ENCODE measurements at regions not wholly inside any gene's neighbourhood (a gene's known extent, or its start where the extent isn't known, plus 50 kb on each side); places are given as distances from the start of the nearest gene placed in this dataset.
"Not testable (repeated sequence)": the region's sequence is repeated elsewhere in the genome, so short reads cannot be mapped to it uniquely, and the experiment has no call there.

DNA sequence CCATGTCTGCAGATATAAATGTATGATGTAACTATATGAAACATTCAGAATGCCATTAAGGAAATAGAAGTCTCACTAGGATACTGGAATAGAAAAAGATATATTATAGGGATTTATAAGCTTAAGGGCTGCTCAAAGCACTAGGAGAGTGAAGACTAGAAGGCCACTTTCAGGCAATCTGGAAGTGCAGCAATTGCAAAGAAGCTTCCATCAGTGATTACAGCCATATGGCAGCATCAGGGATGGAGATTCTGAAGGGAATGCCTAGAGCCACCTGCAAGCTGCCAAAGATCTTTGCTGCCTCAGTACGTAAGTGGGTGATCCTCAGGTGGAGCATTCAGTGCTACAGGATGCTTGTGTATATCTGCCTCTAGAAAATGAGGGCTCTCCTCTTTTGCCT is 796.2 kb upstream of the EPHA7 start:
- DNase-seq = no peak

DNA sequence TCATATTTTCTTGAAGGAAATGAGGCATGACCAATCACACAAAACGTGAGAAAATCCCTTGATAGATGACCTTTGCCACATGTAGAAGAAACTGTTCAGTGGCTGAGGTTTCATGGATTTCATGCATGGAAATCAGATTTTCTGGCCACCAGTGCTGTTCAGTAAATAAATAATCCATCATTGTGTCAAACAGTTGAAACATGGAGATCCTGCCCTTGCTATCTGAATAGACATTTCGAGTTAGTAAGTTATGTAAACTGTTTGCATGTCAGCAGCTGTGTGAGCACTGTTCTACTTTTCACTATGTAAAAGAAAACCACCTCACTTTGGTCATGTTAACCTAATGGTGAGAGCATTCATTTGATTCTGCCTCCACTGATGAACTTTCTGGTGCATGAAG is 793.9 kb upstream of the EPHA7 start:
- DNase-seq = peak; percentile 26

DNA sequence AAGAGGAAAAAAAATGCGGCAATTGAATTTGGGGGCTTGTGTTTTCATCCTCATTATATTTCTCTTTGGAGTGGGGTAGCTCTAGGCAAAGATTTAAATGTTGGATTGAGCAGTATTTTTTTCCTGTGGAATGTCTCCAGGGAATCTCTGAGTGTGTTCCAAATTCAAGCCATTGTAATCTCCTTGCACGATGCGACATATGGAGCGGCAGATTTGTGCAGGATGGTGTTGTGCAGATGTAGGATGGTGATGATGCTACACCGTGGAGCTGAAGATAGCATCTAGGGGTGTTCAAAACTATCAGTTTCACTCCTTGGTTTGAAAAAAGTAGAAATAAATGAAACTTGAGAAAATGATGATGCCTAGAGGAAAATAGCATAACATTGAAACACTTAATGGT is 777.5 kb upstream of the EPHA7 start:
- no peak for DNase-seq

- DNase-seq = no peak
These were observed 770.7 kb upstream of the EPHA7 start for GRCh38 chr6:94190030-94190429.

DNA sequence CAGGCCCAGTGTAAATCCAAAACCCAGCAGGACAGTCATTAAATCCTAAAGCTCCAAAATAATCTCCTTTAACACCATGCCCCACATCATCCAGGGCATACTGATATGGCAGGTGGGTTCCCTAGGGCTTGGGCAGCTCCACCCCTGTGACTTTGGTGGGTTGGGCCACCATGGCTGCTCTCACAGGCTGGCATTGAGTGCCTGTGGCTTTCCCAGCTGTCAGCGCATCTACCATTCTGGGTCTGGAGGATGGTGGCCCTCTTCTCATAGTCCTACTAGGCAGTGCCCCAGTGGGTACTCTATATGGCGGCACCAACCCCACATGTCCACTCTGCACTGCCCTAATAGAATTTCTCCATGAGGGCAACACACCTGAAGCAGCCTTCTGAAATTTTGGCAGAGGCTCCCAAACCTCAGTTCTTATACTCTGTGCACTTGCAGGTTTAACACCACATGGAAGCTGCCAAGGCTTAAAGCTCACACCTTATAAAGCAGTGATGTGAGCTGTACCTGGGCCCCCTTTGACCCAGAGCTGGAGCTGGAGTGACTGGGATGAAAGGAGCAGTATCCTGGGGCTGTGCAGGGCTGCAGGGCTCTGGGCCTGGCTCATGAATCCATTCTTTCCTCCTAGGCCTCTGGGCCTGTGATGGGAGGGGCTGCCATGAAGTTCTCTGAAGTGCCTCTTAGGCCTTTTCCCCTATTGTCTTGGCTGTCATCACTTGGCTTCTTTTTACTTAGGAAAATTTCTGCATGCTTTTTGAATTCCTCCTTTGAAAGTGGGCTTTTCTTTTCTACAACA is 765.5 kb upstream of the EPHA7 start:
- no peak for DNase-seq

GRCh38 chr6:94177429-94177828 is 758.1 kb upstream of the EPHA7 start:
- no peak for DNase-seq

GRCh38 chr6:94175465-94175864 is 756.1 kb upstream of the EPHA7 start:
- DNase-seq = no peak

GRCh38 chr6:94163877-94164276 is 744.5 kb upstream of the EPHA7 start:
- DNase-seq = no peak

GRCh38 chr6:94150886-94151285 is 731.5 kb upstream of the EPHA7 start:
- DNase-seq = no peak

DNA sequence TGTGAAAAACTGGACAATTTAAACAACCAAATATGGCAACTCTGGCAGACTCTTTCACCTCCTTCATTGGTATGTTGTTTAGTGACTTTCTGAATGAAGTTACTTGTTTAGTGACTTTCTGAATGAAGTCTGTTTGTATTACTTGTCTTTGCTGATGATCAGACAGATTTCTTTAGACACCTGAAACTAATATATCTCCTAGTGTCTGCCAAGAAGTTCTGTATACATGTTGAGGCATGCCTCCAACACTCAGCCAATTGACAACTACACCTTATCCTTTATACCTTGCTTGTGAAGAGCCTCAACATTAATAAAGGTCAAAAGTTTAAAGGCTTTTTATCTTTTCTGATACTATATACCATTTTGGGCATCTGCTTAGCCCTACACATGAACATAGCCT is 725.4 kb upstream of the EPHA7 start:
- DNase-seq = no peak

GRCh38 chr6:94137178-94137577 is 717.8 kb upstream of the EPHA7 start:
- DNase-seq = not testable (repeated sequence)

DNA sequence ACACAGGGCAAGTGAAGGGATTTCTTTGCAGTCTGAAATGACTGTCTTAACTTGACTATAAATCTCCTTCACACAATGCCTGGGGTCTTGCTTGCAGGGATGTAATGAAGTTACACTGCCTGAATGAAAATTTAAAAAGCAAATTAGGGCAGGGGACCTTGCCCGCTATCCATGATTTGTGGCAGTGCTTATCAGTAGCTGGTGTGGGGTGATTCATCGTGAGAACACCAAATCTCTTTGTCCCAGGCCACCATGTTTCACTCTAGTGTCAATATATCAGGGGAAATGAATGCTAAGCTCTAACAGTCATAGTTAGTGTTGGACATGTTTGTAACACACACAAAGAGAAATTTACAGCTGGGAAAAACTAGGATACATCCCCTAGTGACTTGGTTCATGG is 713.7 kb upstream of the EPHA7 start:
- no peak for DNase-seq

- DNase-seq = no peak
These were observed 711.9 kb upstream of the EPHA7 start for GRCh38 chr6:94131271-94131670.

- DNase-seq = peak; percentile 59
These were observed 711.1 kb upstream of the EPHA7 start for GRCh38 chr6:94130478-94130877.

GRCh38 chr6:94129926-94130325 is 710.6 kb upstream of the EPHA7 start:
- DNase-seq = peak; percentile 6

DNA sequence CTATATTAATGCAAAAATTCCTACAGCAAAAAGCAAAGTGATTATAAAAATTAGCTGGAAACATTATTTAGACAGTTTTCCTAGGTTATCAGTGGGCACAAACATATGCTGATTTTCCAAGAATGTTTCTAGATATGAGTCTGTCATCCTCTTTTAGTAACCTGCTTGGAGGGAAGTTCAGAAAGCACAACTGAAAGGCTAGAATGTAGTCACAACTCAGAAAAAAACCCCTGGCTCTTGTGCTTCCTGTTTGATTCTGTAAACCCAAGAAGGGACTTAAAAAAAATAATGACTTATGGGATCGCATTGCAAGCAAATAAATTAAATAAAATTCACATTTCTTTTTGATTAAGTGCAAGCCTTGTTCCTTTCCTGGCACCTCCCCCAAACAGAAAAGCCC is 708.4 kb upstream of the EPHA7 start:
- no peak for DNase-seq

GRCh38 chr6:94124333-94124732 is 705.0 kb upstream of the EPHA7 start:
- no peak for DNase-seq

DNA sequence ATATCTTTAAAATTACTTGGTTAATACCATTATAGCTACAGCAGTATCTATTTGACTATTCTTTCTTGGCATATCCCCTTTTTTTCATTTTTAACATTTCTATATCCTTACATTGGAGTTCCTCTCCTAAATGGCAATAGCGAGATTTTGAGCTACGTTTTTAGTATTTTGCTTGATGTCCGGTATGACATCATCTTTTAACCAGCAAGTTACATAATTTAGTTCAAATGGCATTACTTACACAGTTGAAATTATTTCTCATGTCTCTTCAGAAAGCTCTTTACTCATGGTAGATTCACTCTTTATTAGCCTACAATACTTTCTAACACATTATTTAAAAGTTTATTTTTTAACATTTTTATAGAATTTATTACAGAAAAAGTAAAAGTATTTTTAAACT is 701.7 kb upstream of the EPHA7 start:
- DNase-seq = no peak

GRCh38 chr6:94099072-94099471 is 679.7 kb upstream of the EPHA7 start:
- DNase-seq = no peak

DNA sequence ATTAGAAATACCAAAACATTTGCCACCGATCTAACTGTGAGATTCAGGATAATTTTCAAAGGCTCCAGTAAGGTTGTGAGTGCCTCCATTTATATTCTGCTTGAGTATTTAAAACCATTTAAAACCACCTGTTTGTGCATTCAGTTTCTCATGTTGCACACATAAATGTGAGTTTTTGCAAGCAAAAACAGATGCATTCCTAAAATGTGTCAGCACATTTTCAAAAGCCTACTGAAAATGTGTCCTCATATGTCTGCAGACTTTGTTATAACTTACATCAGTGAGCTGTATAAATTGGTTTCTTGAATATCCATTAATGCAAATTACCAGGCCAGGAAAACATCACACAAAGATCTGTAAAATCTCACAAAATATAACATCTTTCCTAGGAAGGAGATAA is 676.6 kb upstream of the EPHA7 start:
- no peak for DNase-seq

GRCh38 chr6:94089941-94090340 is 670.6 kb upstream of the EPHA7 start:
- DNase-seq = no peak

DNA sequence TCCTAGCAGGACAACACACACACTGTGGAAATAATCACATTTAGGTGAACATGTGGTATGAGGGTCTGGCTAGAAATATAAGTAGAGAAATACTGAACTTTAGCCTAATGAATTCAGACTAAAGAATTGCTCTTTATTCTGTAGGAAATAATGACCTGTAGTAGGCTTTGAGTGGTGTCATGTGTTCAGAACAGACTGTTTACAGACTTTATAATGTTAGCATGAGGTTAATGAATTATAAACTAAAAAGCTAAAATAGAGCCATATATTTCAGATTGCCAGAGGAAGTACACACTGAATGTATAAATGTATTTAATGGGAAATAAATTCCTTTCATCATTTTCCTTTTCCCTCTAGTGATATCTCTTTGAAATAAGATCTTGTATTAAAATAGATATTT is 669.5 kb upstream of the EPHA7 start:
- DNase-seq = no peak

- no peak for DNase-seq
These were observed 655.4 kb upstream of the EPHA7 start for GRCh38 chr6:94074764-94075163.

DNA sequence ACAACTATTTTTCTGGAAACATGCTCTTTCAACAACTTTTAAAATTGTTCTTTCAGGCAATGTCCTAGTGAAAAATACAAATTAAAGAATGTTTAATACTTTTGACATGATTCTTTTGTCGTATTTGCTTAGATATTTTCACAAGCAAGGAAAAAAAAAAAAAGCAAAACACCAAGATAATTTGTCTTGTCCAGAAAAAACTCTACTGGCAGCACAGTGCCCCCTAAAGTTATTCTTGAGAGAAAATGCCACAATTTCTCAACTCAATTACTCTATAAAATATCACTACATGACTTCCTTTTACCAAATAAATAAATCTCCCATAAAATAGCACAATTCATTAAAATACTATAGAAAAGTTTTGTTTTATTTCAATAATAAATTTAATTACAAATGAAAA is 652.5 kb upstream of the EPHA7 start:
- DNase-seq = no peak
